Lung (tissue), 11 donors: ENCODE measurements at regions not wholly inside any gene's neighbourhood (a gene's known extent, or its start where the extent isn't known, plus 50 kb on each side); places are given as distances from the start of the nearest gene placed in this dataset.

Experiments used
- ATAC-seq: fragments of 200-7000 bp; cut with Tn5 transposase; one replicate; pipeline ENCODE4 v1.9.1; 2020; ENCODE audit warnings: moderate number of reproducible peaks; ENCODE audit not compliant: insufficient read depth, low FRiP score
- DNase-seq, 3 donors: peaks; one replicate each; pipeline ENCODE4 v3.0.0-alpha.2; 2013 to 2017
- H3K27ac ChIP-seq, 2 donors: one replicate each; pipeline ENCODE4 v1.5.1; 2013; ENCODE audit warnings: mild to moderate bottlenecking in 2 of 2, moderate library complexity in 2 of 2, control low read depth in 1 of 2, inconsistent platforms in 1 of 2, low read depth in 1 of 2, low read length in 1 of 2
- H3K27me3 ChIP-seq, 3 donors: one replicate each; pipeline ENCODE4 v1.5.1; 2013; ENCODE audit warnings: low read length in 2 of 3; ENCODE audit not compliant: control insufficient read depth in 3 of 3, insufficient read depth in 3 of 3
- H3K36me3 ChIP-seq, 4 donors: one replicate each; pipeline ENCODE4 v1.5.1; 2013; ENCODE audit warnings: low read length in 4 of 4, mild to moderate bottlenecking in 1 of 4, moderate library complexity in 1 of 4; ENCODE audit not compliant: control insufficient read depth in 4 of 4, insufficient read depth in 4 of 4
- H3K4me1 ChIP-seq, 5 donors: one replicate each; pipeline ENCODE4 v1.5.1; 2013; ENCODE audit warnings: low read length in 5 of 5, mild to moderate bottlenecking in 2 of 5, moderate library complexity in 1 of 5; ENCODE audit not compliant: control insufficient read depth in 5 of 5, insufficient read depth in 5 of 5
- H3K4me3 ChIP-seq: one replicate; pipeline ENCODE4 v1.5.1; 2013; ENCODE audit warnings: mild to moderate bottlenecking, control low read depth, moderate library complexity
- H3K9ac ChIP-seq, 2 donors: one replicate each; pipeline ENCODE4 v1.5.1; 2013; ENCODE audit warnings: low read length in 2 of 2, control low read depth in 1 of 2; ENCODE audit not compliant: insufficient read depth in 1 of 2
- H3K9me3 ChIP-seq, 4 donors: one replicate each; pipeline ENCODE4 v1.5.1; 2013; ENCODE audit warnings: low read length in 3 of 4, mild to moderate bottlenecking in 1 of 4, moderate library complexity in 1 of 4; ENCODE audit not compliant: control insufficient read depth in 4 of 4, insufficient read depth in 3 of 4
- WGBS, 2 donors: extraction: QIAGEN DNeasy Blood & Tissue Kit; methylation state at CpG; one replicate each; pipeline ENCODE4 v1.1.7; 2013; 5-methylcytosine and 5-hydroxymethylcytosine counted together
- TF ChIP-seq, protein P1 (sequence below): IDR thresholded peaks from 2 replicates; pipeline ENCODE4 v1.5.1; 2012; ENCODE audit warnings: mild to moderate bottlenecking; ENCODE audit errors: control extremely low read depth, extremely low read depth
- donor health status: control.
- donor health status: control.
- donor health status: Bipolar disorder and iron deficiency.
- donor health status: healthy.
- donor health status: DM: yes; HTN: yes; CAD: no.

DNA sequence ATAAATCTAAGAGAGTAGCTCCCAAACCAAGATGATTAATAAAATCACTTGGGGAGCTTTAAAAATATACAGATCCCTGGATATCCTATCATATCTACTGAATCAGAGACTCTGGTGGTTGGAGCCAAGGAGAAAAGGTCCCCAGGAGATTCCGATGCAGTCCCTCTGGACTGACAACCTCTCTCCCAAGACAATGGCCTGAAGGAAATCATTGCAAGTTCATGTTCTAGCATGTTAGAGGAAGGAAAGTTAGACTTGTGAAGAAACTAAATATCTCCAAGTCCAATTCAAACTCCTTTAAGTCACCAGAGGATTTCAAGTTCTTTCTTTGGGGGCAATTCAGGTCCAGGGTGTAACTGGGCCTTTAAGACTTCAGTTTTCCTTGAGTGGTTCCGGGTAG, 84.7 kb upstream of the MEDAG start:
- TF ChIP-seq, protein P1, sequence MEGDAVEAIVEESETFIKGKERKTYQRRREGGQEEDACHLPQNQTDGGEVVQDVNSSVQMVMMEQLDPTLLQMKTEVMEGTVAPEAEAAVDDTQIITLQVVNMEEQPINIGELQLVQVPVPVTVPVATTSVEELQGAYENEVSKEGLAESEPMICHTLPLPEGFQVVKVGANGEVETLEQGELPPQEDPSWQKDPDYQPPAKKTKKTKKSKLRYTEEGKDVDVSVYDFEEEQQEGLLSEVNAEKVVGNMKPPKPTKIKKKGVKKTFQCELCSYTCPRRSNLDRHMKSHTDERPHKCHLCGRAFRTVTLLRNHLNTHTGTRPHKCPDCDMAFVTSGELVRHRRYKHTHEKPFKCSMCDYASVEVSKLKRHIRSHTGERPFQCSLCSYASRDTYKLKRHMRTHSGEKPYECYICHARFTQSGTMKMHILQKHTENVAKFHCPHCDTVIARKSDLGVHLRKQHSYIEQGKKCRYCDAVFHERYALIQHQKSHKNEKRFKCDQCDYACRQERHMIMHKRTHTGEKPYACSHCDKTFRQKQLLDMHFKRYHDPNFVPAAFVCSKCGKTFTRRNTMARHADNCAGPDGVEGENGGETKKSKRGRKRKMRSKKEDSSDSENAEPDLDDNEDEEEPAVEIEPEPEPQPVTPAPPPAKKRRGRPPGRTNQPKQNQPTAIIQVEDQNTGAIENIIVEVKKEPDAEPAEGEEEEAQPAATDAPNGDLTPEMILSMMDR: no peak
- H3K4me1 ChIP-seq: peaks cover 0 to 20% (median 8%) of the 10 kb centered on the region in 5 donors
- 89 to 98% methylated on average over 2 of the region's 2 CpGs for WGBS, 2 donors
- H3K27ac ChIP-seq: no peak overlapping the region
- H3K36me3 ChIP-seq: no peaks in the 10 kb centered on the region
- no peak overlapping the region for H3K4me3 ChIP-seq
- H3K9me3 ChIP-seq: no peaks in the 10 kb centered on the region
- H3K9ac ChIP-seq: no peak overlapping the region
- no peak for ATAC-seq
- no peak for DNase-seq
- no peaks in the 10 kb centered on the region for H3K27me3 ChIP-seq

DNA sequence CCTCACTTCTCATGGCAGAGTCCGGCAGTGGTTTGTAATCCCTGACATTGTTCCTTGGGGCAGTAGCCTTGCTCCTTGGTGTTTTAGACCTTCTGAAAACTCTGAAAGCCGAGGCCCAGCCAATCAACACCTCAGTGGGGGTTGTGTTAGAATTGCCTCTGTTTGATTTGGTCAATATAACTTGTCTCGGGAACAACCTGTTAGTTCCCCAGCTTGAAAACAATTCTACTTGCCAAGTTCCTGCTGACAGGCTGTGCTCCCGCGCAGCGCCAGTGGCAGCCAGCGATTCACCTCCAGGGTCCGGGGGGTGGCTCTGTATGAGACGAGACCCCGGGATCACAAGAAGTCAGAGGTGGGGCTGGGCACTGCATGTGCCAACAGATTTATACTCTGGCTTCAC, 81.4 kb upstream of the MEDAG start:
- Histone ChIP-seq H3K4me3 (no peak overlapping the region), H3K27me3 (no peaks in the 10 kb centered on the region), H3K27ac (no peak overlapping the region), H3K9me3 (peaks cover 0 to 2% (median 0%) of the 10 kb centered on the region in 4 donors), H3K9ac (no peak overlapping the region), H3K36me3 (no peaks in the 10 kb centered on the region), H3K4me1 (peaks cover 0 to 21% (median 0%) of the 10 kb centered on the region in 5 donors)
- DNase-seq: no peak
- no peak for ATAC-seq
- TF ChIP-seq, protein P1: no peak
- WGBS, 2 donors: 37 to 39% methylated on average over 10 of the region's 10 CpGs

DNA sequence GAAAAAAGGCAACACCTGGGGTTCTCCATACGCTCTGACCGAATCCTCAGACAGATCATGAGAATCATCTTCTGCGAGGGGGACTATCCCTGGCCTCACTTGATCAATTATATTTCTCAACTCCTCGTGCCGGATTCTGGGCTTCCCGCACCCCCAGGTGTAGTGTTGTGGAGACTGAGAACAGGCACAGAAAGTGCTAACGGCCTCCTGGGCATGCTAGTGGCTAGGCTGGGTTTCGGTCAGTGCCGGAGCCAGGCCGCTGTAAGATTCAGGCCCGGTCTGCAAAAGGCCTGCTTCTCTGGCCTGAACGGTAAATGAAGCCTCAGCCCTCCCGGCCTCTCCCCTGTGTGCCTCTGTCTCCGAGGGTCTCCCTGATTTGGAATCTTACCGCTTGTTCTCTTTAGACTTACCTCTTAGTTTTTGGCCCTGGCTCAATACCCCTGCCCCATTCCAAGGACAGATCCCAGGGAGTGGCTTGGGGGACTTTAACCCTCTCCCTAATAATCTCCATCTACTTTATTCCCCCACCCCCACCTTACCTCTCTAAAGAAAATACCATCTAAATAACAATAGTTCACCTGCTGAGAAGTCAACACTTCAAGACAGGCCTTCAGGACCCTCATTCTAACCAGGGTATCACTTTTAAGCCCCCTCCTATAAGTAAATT, 79.0 kb upstream of the MEDAG start:
- peaks cover 0 to 27% (median 1%) of the 10 kb centered on the region in 5 donors for H3K4me1 ChIP-seq
- peaks cover 0 to 2% (median 0%) of the 10 kb centered on the region in 4 donors for H3K9me3 ChIP-seq
- no peak for ATAC-seq
- no peaks in the 10 kb centered on the region for H3K27me3 ChIP-seq
- no peak for DNase-seq
- TF ChIP-seq, protein P1: no peak
- H3K4me3 ChIP-seq: no peak overlapping the region
- H3K9ac ChIP-seq: no peak overlapping the region
- H3K27ac ChIP-seq: no peak overlapping the region
- no peaks in the 10 kb centered on the region for H3K36me3 ChIP-seq
- 96 to 97% methylated on average over 15 of the region's 15 CpGs for WGBS, 2 donors

DNA sequence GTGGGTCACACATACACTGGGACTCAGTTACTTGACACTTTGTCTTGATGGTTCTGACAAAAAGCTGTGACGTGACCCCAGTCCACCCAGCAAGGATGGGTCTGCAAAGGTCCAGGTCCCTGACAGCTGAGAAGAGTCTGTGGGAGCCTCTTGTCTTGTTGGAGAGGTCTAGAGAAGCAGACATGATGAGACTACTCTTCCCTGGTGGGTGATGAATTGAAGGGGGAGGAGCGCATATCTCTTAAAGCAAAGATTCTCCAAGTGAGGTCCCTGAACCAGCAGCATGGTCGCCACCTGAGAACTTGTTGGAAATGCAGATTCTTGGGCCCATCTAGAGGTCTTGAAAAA, 78.5 kb upstream of the MEDAG start:
- TF ChIP-seq, protein P1: no peak
- Histone ChIP-seq H3K27me3 (no peaks in the 10 kb centered on the region), H3K36me3 (no peaks in the 10 kb centered on the region), H3K9me3 (peaks cover 0 to 2% (median 0%) of the 10 kb centered on the region in 4 donors), H3K27ac (no peak overlapping the region), H3K4me3 (no peak overlapping the region), H3K4me1 (peaks cover 0 to 27% (median 1%) of the 10 kb centered on the region in 5 donors), H3K9ac (no peak overlapping the region)
- ATAC-seq: no peak
- DNase-seq: no peak
- WGBS, 2 donors: 77 to 98% methylated on average over 3 of the region's 3 CpGs
